ENCODE measurements at regions not wholly inside any gene's neighbourhood (a gene's known extent, or its start where the extent isn't known, plus 50 kb on each side); places are given as distances from the start of the nearest gene placed in this dataset. TPM values are rescaled to one million over a fixed set of nuclear protein-coding genes. Genes with fewer than 3 reads are reported as not detected.

DNA sequence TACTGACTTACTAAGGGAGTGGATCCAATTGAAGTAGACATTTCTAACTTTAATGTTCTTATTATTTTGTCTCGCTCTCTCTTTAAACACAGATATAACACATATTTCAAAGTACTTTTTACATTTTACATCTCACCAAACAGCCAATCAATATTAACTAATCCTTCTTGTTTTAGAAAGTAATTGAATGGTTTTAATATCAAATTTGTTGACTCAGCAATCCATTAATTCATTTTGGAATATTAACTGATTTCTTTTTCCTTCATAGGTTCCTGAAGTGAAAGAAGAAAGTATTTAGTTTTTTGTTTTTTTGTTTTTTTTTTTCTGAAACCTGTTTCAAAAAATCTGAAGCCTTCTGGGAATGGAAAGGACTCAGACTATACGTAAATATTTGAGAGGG, 62.3 kb upstream of the DPYD start:
- intact Hi-C loops (cut with DNase I) = no loop called here
- DNase-seq (ENCODE audit: low spot score) = no peak

DNA sequence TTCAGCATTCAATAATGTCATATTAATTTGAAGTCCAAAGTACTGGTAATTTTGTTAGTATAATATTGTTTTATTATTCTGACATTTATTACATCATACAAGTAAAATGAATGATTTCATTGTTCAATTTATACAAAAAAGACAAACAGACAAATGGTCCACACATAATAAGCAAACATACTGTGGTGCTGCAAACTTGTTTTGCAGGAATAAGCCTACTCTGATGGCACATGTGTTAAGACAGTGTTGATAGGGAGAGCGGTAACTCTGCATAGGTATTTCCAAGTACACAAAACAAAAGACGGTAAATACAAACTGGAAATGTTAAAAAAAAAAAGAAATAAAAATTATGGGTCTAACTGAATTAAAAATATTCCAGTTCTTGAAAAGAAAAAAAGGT, 59.7 kb upstream of the DPYD start:
- intact Hi-C loops (cut with DNase I) = no loop called here
- no peak for DNase-seq (ENCODE audit: low spot score)

DNA sequence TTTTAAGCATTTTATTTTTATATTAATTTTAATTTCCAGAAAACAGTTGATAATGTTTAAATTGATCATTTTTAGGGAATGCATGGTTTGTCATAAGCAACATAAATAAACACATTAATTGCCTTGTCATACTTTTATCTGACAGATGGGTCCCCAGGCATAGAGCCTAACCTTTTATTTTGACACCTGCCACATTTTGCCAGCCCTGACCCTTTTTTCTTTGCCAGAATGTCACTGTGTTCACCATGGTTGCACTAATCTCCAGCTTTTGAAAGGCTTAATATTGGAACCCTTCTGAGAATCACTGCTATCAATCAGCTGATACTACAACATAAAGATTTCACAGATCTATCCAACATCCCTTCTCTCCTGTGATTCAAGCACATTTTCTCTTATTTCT, 56.0 kb upstream of the DPYD start:
- intact Hi-C loops (cut with DNase I) = no loop called here

More for the DNA sequence above, 56.0 kb upstream of the DPYD start:
- DNase-seq (ENCODE audit: low spot score) = no peak

Small RNA genes in the stretch of these regions (microRNA-seq; reads per million reads assigned to microRNA genes)
- not detected for gene MIR2682

Measured in cardiac septum (tissue), 1 donor.